ENCODE measurements at regions not wholly inside any gene's neighbourhood (a gene's known extent, or its start where the extent isn't known, plus 50 kb on each side); places are given as distances from the start of the nearest gene placed in this dataset.

GRCh38 chr20:4502756-4503155 lies 183.5 kb upstream of the PRNP start:
- DNase-seq (ENCODE audit: extremely low spot score) = no peak
- POLR2A ChIA-PET = no interaction called here
- TF ChIP-seq FOXK2 (IDR thresholded peaks at IDR 0.05) (no peak), TARDBP (IDR thresholded peaks at IDR 0.05) (no peak)
- CTCF ChIA-PET = no interaction called here

GRCh38 chr20:4493386-4493785 lies 192.9 kb upstream of the PRNP start:
- TF ChIP-seq TARDBP (IDR thresholded peaks at IDR 0.05) (no peak), ZNF384 (IDR thresholded peaks at IDR 0.05) (no peak), FOXA1 (IDR thresholded peaks at IDR 0.05) (no peak), L3MBTL2 (conservative IDR thresholded peaks at IDR 0.05) (no peak), HDGF (IDR thresholded peaks at IDR 0.05; ENCODE audit: borderline replicate concordance) (no peak)
- ChIA-PET POLR2A (no interaction called here), CTCF (interaction anchor here (0.6 to 1.4 kb wide), 2 partner anchors 13 to 257 kb away, joined by 3 read pairs; no protein-coding TSS in a partner anchor)
- no peak for DNase-seq (ENCODE audit: extremely low spot score)

GRCh38 chr20:4491643-4492042 lies 194.6 kb upstream of the PRNP start:
- POLR2A ChIA-PET = no interaction called here
- CTCF ChIA-PET = no interaction called here
- no peak for DNase-seq (ENCODE audit: extremely low spot score)
- TF ChIP-seq FOXK2 (IDR thresholded peaks at IDR 0.05) = no peak
- TF ChIP-seq ARNT (IDR thresholded peaks at IDR 0.05) = no peak
- TF ChIP-seq LEF1 (IDR thresholded peaks at IDR 0.05; ENCODE audit: borderline replicate concordance) = no peak
- no peak for TF ChIP-seq PKNOX1 (IDR thresholded peaks at IDR 0.05)
- TF ChIP-seq CTBP1 (IDR thresholded peaks at IDR 0.05; ENCODE audit: borderline replicate concordance) = no peak
- TF ChIP-seq SUZ12 (IDR thresholded peaks at IDR 0.05) = no peak
- TF ChIP-seq ZNF384 (IDR thresholded peaks at IDR 0.05) = no peak

- TF ChIP-seq SUZ12 (IDR thresholded peaks at IDR 0.05) (no peak), NFRKB (IDR thresholded peaks at IDR 0.05) (no peak), SP1 (IDR thresholded peaks at IDR 0.05) (no peak), FOXM1 (IDR thresholded peaks at IDR 0.05; ENCODE audit: borderline replicate concordance) (no peak), HDGF (IDR thresholded peaks at IDR 0.05; ENCODE audit: borderline replicate concordance) (no peak), BHLHE40 (IDR thresholded peaks at IDR 0.05; ENCODE audit: borderline replicate concordance) (no peak), FOXK2 (IDR thresholded peaks at IDR 0.05) (no peak), CTBP1 (IDR thresholded peaks at IDR 0.05; ENCODE audit: borderline replicate concordance) (no peak), ZNF384 (IDR thresholded peaks at IDR 0.05) (no peak), ARNT (IDR thresholded peaks at IDR 0.05) (no peak), LEF1 (IDR thresholded peaks at IDR 0.05; ENCODE audit: borderline replicate concordance) (no peak), PKNOX1 (IDR thresholded peaks at IDR 0.05) (no peak), L3MBTL2 (conservative IDR thresholded peaks at IDR 0.05) (no peak), ELF4 (IDR thresholded peaks at IDR 0.05) (no peak), TARDBP (IDR thresholded peaks at IDR 0.05) (no peak), FOXA1 (IDR thresholded peaks at IDR 0.05) (no peak)
- DNase-seq (ENCODE audit: extremely low spot score) = no peak
- ChIA-PET CTCF (no interaction called here), POLR2A (no interaction called here)
These were observed 195.5 kb upstream of the PRNP start for GRCh38 chr20:4490606-4491280.

- POLR2A ChIA-PET = no interaction called here
- no peak for DNase-seq (ENCODE audit: extremely low spot score)
- CTCF ChIA-PET = no interaction called here
- TF ChIP-seq SUZ12 (IDR thresholded peaks at IDR 0.05) (no peak), ARNT (IDR thresholded peaks at IDR 0.05) (no peak), HDGF (IDR thresholded peaks at IDR 0.05; ENCODE audit: borderline replicate concordance) (no peak), SP1 (IDR thresholded peaks at IDR 0.05) (no peak)
These were observed 196.2 kb upstream of the PRNP start for GRCh38 chr20:4490045-4490444.

GRCh38 chr20:4488407-4489339 lies 197.6 kb upstream of the PRNP start:
- ChIA-PET CTCF (no interaction called here), POLR2A (no interaction called here)
- DNase-seq (ENCODE audit: extremely low spot score) = no peak
- TF ChIP-seq ELF4 (IDR thresholded peaks at IDR 0.05) (no peak), PKNOX1 (IDR thresholded peaks at IDR 0.05) (no peak), NFRKB (IDR thresholded peaks at IDR 0.05) (no peak), ZNF384 (IDR thresholded peaks at IDR 0.05) (no peak), ARNT (IDR thresholded peaks at IDR 0.05) (no peak), L3MBTL2 (conservative IDR thresholded peaks at IDR 0.05) (no peak), SP1 (IDR thresholded peaks at IDR 0.05) (no peak), FOXK2 (IDR thresholded peaks at IDR 0.05) (no peak), CTBP1 (IDR thresholded peaks at IDR 0.05; ENCODE audit: borderline replicate concordance) (no peak), HDGF (IDR thresholded peaks at IDR 0.05; ENCODE audit: borderline replicate concordance) (no peak), FOXA1 (IDR thresholded peaks at IDR 0.05) (no peak), BHLHE40 (IDR thresholded peaks at IDR 0.05; ENCODE audit: borderline replicate concordance) (no peak), TARDBP (IDR thresholded peaks at IDR 0.05) (no peak), SUZ12 (IDR thresholded peaks at IDR 0.05) (no peak), LEF1 (IDR thresholded peaks at IDR 0.05; ENCODE audit: borderline replicate concordance) (no peak), FOXM1 (IDR thresholded peaks at IDR 0.05; ENCODE audit: borderline replicate concordance) (no peak)
